ENCODE measurements at regions not wholly inside any gene's neighbourhood (a gene's known extent, or its start where the extent isn't known, plus 50 kb on each side); places are given as distances from the start of the nearest gene placed in this dataset.
A peak's percentile ranks its signal among the peaks of the same experiment; 100 is the strongest.

DNA sequence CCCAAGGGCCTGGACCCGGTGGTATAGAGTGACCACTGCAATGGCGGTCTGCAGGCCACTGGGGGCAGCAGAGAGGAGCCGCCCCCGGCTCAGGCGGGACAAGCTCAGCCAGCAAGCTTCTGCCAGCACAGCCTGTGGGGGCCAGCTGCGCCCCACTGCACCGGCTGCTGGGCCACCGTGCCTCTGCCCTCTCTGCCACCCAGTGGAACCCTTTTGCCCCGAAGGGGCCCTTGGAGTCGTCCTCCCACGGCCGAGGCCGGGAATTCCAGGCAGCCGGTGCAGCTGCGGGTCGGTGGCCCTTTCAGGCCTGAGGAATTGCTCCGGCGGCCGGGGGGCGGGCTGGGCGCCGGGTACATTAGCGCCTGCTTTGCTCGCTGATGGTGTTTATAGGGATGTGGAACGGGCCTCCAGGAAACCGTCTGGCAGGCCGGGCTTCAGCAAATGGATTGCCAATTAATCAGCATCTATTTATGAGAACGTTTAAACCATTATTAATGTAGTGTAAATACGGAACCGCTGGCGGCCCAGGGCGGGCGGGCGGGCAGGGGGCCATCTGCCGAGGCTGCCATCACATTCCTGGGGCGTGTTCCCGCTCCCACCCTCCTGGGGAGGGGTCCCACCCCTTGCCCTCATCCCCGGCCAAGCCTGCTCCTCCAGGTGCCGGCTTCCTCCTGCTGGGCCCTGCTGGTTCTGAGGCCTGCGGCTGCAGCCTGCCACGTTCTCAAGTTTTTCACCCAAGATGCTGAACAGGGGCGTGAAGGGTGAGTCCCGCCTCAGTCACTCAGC, 127.4 kb downstream of the BARX1 start:
- DNase-seq: peak; percentile 45

DNA sequence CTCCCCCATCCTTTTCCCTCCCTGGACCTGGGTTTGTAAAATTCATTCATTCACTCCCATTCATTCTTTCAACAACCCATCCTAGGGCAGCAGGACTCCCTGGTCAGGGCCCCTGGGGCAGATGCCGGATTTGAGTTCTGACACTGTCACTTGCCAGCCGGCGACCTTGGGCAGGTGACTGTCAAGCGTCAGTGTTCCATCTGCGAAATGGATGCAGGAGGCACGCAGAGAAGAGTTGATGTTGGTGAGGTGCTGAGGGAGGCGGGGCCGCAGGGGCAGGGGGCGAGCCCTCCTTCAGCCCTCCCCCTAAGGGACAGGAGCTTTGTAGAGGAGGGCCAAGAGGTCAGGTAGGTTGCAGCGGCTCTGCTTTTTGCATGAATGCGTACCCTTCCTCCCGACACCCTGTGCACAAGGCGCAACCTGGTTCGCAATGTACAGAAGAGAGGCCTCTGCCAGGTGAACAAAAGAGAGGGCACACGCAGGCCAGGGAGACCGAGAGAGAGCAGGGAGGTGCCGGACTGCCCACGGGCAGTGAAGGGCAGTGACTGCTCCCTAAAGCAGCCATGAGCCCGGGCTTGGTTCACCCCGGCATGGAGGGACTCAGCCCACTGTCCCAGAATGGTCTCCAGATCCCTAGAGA, 128.1 kb downstream of the BARX1 start:
- no peak for DNase-seq

DNA sequence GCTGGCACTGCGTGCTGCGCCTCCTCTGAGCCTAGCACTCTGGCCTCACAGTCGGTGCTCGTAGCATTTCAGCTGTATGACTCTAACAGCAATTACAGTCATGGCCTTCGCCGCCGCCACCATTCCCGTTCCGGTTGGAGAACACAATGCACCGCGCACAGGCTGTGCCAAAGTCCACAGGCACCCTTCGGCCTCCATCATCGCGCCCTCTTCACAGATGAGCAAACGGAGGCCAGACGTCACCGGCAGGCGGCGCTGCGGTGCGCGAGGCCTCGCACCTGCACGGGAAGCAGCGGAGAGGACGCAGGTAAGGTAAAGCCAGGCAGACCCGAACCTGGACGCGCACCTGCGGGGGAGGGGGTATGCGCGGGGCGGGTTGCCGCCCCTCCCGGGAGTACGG, 128.9 kb downstream of the BARX1 start:
- peak; percentile 56 for DNase-seq

DNA sequence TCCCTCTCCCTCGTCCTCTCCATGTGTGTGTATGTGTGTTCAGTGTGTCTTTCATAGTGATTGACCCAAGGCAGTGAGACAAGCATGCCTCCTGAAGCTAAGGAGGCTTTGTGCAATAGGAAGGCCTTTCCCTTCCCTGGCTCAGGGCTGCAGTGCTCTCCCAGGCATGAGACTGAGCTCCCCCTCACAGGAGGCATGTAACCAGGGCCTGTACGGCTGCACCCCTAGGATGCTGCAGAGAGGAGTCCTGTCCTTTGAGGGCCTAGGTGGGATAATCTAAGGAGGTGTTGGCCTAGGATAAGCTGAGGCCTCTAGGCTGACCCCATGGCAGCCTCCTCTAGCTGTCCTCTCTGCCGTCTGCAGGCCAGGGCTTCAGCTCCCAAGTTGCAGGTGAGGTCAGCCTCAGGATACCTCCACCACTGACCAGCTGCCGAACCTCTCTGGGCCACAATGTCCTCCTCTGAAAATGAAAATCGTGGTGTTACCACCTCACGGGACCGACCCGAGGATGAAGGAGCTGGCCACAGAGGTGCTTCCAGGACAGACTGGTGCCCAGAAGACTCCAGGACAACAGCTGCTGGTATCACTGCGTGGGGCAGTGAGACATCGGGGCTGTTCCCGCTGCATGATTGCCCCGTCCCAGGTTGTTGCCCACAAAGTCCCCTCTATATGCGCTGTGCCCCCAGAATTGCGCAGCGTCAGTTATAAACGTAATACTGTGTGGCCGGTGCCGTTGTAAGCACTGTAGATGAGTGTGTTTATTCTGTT, 129.6 kb downstream of the BARX1 start:
- no peak for DNase-seq

DNA sequence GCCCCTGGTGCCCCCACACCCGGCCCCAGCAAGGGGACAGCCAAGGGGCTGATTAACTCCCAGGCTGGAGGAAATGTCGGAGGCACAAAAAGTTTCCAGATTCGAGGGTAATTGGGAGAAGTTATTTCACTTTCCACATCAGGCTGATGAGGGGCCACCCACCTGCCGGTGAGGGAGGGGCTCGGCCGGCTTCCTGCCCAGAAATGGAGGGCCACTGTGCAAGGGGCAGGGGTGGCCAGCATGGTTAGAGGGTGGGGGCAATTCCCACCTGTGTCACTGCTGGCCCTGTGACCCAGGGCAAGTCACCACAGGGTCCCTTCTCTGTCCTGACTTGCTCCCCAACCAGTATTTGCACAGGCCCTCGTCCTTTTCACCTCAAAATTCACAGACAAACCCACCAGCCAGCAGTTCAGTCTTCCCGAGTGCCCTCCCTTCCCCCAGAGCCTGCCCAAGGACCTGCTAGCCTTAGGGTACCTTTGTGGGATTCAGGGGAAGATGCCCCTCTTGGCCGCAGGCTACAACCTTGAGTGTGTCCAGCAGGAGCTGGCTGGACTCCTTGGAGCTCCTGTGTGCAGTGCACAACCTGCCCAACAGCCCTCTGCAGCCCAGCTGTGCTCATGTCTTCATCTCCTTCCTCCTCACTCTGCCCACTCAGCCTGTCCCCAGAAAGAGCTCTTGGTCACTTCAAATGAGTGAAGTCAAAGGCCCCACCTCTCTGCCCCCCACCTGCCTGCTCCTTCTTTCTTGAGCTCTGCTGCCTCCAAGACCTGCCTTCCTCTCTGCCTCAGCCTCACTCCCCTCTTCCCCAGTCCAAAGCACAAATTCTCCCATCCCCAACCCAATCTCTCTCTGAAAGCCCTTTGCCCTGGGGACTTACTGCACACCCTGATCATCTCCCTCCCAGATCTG, 130.5 kb downstream of the BARX1 start:
- no peak for DNase-seq

DNA sequence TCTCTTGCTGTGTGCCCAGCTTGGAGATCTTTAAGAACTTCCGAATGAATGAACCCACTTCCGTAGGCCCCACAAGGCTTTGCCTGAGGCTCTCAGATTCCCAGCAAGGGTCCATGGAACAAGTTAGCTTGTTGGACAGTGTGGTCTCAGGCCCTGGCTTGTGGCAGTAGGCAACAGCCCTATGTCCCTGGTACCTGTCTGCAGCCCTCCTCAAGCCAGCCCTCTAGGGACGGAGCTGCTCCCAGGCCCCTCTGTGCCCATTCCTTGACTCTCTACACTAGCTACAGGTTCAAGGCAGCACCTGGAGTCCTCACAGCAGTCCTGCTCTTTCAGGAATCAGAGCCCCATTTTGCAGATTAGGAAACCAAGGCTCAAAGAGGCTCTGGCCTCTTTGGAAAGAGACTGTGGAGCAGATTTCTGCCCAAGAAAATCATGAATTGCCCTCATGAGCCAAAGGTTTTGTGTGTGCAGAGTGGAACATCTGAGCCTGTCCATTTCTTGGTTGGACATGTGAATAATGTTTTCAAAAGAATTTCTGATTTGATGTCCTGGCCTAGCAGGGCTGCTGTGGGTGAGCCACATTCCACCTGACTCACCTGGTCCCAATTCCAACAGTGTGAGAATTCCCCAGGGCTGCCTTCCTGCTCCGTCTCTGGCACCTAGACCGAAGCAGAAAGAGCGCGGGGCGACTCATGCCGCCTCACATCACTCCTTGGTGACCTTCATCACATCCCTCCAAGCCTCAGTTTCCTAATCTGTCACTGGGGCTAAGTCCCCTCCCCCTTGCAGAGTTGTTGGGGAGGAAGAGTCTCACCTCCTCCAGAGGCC, 131.7 kb downstream of the BARX1 start:
- DNase-seq: no peak

DNA sequence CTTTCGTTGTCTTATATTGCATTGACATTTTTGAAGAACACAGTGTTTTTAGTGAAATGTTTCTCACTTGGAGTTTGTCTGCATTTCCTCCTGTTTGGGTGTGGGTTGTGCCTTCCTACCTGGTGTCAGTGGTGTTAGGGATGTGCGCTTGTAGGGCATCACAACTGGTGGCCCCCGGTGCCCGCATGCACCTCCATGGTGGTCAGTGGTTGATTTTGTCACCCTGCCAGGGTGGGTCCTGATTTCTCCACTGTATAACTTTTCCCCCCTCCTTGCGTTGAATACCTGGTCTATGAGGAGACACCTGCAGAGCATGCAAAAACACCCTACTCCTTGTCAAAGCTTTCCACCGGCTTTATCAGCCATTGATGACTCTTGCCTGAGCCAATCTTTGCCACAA, 132.9 kb downstream of the BARX1 start:
- no peak for DNase-seq

DNA sequence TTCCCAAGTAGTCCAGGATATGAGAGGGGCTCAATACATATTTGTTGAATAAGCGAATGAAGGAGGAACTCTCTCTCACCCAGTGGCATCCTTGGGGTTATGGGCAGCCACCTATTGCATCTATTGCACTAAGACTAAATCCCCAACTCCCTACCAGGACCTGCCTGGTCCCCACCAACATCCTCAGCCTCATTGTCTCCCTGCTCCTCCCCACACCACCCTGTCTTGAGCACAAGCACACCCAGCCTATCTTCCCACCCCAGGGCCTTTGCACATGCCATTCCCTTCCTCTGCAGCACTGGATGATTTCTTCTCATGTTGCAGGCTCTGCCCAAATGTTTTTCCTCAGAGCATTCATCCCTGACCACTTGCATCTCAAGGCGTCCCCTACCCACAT, 133.8 kb downstream of the BARX1 start:
- DNase-seq: no peak

DNA sequence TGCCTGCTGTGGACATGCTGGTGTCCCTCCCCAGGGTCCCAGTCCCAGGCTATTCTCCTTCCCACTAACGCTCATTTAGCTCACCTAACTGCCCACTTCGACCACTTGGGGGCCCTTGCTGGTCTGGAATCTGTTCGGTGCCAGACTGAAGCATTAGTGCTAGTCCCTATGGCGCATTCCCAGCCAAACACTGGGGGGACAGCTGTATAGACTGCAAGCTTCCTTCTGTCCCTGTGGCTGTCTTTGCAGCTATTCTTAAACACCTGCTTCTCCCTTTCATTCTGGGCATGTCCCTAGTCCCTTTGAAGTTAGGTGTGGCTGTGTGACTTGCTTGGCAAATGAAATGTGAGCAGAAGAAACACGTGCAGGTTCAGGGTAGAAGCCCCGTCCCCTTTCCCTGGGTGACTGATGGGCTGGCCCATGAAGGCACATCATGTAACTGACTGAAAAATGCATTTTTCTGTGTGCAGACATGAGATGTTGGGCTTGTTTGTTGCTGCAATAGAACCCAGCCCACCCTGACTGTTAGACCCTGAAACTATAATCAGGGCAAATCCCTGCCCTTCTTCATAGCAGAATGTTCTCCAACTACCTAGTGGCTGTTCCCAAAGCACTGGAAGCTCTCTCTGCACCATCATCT, 134.4 kb downstream of the BARX1 start:
- DNase-seq: no peak

DNA sequence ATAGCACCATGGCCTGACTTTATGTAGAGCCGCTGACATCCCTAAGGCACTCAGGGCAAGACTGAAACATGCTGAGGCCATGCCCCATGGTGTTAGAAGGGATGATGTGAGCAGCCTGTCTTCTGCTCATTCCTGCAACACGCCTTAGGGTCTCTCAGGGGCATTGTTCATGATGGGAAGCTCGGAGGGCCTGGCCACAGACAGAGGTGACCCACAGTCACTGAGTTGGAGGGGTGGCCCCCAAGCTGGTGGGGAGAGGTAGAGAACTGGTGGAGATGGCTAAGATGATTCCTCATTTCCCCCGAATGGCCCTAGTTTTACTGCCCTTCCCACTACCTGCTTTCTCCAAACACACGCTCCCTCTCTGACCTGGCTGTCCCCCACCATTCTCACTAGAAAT, 135.2 kb downstream of the BARX1 start:
- DNase-seq: no peak

DNA sequence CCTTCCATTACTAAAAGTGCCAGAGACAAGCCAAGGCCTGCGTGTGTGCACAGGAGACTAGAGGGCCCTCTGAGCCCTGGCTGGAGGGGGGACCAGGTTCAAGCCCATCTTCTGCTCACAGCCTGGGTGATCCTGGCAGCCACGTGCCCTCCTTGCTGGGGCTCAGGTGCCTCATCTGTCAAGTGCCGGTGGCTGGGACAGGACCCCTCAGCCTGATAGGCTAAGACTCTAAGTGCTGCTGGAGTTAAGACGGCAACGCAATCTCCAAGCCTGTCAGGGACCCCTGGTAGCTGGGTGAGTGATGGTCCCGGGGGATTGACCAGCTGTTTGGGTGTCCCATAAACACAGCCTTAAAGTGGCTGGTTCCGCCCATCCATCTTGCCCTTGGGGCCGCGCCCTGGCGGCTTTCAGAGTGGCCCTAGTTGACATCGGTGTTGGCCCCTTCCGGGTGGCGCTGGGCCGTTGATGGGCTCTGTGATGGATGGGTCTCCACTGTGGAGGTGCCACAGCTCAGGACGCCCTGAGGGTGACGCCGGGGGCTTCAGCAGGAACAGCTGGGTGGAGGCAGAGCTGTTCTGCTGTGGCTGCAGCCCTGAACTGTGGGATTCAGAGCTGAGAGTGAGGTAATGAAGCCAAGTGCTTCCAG, 136.2 kb downstream of the BARX1 start:
- DNase-seq: no peak

DNA sequence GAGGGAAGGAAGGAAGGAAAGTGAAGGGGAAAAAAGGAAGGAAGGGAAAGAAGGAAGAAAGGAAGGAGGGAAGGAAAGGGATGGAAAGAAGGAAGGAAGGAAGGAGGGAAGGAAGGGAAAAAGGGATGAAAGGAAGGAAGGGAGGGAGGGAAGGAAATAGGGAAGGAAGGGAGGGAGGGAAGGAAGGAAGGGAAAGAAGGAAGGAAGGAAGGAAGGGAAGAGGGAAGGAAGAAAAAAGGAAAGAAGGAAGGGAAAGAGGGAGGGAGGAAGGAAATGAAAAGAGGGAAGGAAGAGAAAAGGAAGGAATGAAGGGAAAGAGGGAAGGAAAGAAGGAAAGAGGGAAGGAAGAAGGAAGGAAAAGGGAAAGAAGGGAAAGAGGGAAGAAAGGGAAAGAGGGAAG, 136.9 kb downstream of the BARX1 start:
- DNase-seq: no peak

DNA sequence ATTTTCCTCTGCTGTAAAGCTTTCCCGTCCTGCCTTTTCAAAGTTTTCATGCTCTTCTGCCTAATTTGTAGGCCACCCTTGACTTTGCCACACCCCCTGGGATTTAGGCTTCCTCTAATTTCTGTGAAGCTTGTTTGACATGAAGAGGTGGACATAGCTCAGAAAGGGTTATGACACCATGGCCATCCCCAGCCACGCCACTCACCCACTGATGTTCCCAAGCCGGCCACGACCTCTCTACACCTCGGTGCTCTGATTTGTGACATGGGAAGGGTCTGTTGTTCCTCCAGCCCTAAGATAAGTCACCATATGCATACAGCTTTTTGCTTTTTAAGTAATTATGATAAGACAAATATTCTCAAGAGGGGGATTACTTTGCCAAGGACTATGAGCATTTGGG, 139.5 kb downstream of the BARX1 start:
- DNase-seq: no peak

DNA sequence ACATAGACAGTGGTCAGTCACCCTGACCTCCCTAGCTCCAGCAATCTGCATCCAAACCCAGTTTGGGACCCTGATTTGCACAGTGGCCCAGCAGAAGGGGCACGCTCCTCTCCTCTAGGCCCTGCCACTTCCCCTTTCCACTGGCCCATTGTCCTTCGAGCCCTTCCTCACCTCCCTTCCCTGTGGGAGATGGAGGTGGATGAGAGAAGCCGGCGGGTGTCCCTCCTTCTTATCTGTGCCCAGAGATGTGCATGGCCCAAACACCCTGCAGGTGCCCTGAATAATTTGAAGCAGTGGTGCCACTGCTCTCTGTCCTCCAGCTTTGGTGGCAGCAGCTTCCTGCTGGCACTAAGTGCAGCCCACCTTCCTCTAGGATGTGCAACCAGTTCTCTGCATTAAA, 140.0 kb downstream of the BARX1 start:
- DNase-seq: no peak

DNA sequence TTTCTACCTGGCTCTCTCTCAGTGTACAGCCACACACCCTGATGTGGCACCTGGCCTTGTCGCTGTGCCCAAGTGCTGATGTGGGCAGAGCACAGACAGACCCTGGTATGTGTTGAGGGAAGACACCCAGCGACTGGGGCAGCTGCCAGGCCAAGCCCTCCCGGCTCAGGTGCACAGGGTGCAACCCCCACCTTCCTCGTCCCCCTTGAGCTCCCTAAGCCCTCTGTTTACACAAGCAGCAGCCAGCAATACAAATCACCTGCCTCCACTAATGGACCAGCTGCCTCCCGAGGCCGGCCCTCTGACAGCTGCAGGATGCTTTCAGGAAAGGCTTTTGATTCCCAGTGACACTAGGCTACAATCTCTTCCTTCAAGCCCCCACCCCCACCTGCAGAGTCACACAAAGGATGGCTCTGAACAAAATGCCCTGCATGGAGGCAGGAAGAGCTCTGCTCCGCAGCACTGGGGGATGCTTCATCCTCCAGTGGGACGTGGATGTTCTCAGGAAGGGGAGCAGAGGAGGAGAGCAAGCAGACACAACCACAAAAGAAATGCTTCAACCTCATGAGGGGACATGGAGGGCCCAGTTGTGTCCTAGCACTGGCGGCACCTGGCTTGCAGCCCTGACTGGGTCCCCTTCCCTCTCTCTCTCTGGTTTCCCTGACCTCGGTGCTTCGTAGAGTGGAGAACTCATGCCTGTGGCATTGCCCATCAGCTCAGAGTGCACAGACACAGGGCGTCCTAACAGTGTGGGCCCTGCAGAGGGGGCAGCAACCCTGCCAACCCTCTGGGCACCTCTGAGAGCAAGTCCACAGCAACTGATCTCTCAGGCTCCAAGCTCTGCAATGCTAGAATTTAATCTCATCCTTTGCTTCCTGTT, 140.8 kb downstream of the BARX1 start:
- DNase-seq: no peak

DNA sequence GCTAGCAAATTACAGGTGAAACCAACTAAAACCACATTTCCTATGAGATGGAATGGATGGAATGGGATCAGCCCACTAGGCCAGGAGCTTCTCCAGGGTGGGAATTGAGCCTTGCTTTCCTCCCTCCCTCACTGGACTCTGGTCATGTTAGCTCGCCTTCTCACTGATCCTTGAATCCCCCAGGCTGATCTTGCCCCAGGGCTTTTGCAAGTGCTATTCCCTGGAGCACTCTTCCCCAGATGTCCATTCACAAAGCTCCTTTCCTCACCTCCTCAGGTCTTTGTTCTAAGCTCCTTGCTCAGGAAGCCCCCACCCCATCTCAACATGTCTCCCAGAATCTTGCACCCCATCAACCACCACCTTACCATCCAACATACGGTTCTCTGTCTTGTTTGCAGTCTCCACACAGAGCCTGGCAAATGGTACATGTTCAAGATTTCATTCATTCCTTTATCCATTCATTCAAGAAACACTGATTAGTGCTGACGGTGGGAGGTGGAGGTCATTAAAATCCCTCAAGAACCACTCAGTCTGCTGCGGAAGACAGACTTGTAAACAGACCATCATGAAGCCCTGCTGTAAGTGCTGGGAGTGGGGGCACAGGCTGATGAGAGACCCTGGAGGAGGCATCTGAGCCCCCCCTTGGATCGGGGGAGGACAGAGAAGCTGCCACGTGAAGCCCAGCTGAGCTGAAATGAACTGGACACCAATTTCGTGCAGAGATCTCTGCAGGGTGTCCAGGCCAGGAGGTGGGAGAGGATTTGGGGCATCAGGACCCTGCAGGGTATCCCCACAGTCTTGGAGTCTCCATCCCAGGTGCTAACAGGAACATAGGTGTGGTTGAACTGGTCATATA, 141.7 kb downstream of the BARX1 start:
- no peak for DNase-seq

DNA sequence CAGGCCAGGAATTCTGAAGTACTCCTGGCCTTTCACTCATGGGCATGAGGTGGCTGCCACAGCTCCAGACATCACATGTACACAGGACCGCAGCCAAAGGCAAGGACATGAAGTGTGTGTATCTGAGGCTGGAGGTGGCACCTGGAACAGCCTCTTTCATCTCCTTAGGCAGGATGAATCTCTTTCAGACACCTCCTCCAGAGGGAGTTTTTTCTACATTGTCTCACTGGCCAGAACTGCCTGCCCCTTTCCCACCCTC, 142.8 kb downstream of the BARX1 start:
- no peak for DNase-seq

DNA sequence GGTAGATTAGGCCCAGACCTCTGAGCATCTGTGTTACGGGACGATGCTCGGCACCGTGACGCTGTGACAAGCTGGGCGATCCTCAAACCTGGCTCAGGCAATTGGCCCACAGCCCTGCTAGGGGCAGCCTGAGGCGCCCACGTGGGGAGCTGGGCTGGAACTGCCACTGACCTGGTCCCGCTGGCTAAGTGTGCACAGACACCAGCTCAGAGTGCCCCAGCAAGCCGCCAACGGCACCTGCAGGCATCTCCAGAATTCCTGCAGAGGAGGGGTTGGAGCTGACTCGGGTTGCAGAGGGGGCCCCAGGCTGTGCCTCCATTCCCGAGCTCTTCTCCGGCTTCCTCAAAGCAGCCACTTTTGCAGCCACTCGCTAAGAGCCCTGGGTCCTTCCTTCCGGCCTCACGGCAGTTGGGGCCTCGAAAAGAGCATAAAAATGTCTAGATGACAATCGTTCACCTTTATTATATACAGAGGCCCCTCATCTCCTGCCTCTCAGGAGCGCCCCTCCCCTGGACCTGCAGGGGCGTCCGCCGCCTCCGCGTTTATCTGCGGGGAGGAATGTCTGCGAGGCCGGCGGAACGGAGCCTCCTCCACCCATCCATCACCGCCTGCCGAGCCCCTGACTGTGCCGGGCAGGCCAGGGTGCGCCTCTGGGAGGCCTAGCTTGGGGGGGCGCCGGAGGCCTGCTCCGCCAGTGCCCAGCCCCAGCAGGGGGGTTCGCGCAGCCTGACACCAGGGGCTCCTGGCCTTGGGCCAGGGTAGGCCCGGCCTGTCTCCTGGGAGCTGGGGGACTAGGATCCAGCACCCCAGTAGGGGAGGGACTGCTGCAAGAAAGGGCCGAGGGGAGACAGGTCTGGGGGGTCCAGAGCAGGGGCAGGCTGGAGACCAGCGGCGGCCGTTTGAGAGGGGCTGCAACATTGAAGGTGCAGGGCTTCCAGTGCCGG, 144.9 kb downstream of the BARX1 start:
- DNase-seq: no peak
